OCI-LY3 (cell line): ENCODE measurements at regions not wholly inside any gene's neighbourhood (a gene's known extent, or its start where the extent isn't known, plus 50 kb on each side); places are given as distances from the start of the nearest gene placed in this dataset.

Experiments used
- CTCF ChIP-seq: fragments of 200-600, 300-600 bp; sonication (generic); IDR thresholded peaks from 2 replicates; pipeline ENCODE4 v1.5.1; 2014; ENCODE audit warnings: antibody characterized with exemption, low read length, low read depth
- EZH2phosphoT487 ChIP-seq: fragments of 200-600 bp; shearing (Covaris generic); IDR thresholded peaks from 2 replicates; pipeline ENCODE4 v1.6.1; 2018; ENCODE audit warnings: antibody characterized with exemption, mixed run types, low read depth

GRCh38 chr1:38132681-38133080 is 86.1 kb upstream of the POU3F1 start:
- TF ChIP-seq CTCF (no peak), EZH2phosphoT487 (no peak)
